HG02571 (cell line): ENCODE measurements at regions not wholly inside any gene's neighbourhood (a gene's known extent, or its start where the extent isn't known, plus 50 kb on each side); places are given as distances from the start of the nearest gene placed in this dataset.

Experiments used
- ATAC-seq: cut with Tn5 transposase; IDR thresholded peaks from one replicate; pipeline ENCODE4 v1.9.1; 2021; ENCODE audit warnings: mild to moderate bottlenecking, moderate library complexity; ENCODE audit not compliant: unreplicated experiment

- ATAC-seq: no peak
Observed at GRCh38 chr1:163864207-163864606, 542.5 kb downstream of the NUF2 start.

DNA sequence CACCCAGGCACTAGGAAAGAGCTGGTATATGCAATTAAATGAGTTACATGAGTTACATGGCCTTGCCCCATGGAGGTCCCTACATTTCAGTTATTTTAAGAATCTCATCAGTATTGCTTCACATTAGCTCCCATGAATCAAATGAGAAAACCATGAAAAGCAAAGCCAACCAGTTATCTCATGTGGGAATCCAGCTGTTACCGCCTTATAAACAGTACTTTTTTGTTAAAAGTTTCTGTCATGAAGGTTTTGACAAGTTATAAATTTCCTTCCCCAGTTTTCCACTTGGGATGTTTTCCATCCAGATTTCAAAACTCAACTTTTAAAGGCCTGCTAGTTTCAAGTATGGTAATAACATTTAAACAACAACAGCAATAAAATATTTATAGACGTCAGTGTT lies 544.8 kb downstream of the NUF2 start:
- ATAC-seq: no peak

DNA sequence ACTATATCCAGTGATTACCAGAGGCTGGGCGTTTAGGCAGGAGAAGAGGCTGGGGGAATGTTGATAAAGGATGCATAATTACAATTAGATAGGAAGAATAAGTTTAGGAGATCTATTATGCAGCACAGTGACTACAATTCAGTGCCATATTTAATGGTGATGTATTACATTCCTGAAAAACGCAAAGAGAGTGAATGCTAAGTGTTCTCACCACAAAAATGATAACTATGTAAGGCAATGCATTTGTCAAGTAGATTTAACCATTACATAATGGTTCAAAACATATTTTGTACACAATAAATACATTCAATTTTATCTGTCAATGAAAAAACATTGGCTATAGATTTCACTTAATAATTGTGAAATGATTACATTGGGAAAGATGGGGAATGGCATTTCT lies 548.9 kb downstream of the NUF2 start:
- ATAC-seq: no peak

GRCh38 chr1:163872067-163872466 lies 550.3 kb downstream of the NUF2 start:
- ATAC-seq: no peak

DNA sequence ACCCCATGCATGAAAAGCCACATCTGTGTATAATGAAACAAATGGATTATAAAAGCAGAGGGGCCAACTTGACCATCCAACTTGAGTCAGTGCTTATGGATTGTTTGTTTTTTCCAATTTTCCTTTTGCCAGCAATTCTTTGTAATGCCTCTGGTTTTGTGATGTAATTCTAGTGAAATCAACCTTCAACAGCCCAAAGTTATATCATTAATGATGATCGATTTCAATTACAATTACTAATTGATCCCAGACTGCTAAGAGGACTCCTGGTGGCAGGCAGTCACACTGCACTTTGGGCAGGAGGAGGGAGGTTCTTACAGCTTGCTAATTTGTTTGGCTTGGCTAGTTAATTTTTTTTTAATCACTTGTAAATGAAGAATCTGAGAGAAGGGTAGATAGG lies 552.3 kb downstream of the NUF2 start:
- no peak for ATAC-seq

GRCh38 chr1:163875200-163875926 lies 553.6 kb downstream of the NUF2 start:
- ATAC-seq: no peak

DNA sequence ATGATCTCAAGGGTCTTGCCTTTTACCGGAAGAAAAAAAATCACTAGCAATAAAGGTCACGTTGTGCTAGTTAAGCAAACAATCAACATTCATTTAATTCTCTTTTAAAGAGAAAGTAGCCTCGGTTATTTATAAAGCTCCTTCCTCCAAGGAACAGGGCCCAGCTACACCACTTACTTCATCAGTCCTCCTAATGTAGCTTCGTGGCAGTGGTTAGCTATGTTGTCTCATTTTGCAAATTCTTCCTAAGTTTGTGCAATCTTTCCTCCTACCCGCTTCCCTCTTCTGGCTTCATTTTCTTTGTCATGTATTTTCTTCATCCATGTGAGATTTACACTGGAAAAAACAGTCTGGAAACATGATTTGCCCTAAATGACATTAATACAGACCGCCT lies 554.2 kb downstream of the NUF2 start:
- no peak for ATAC-seq

- ATAC-seq: no peak
Observed at GRCh38 chr1:163876546-163876945, 554.8 kb downstream of the NUF2 start.

- ATAC-seq: no peak
Observed at GRCh38 chr1:163877016-163877415, 555.3 kb downstream of the NUF2 start.

DNA sequence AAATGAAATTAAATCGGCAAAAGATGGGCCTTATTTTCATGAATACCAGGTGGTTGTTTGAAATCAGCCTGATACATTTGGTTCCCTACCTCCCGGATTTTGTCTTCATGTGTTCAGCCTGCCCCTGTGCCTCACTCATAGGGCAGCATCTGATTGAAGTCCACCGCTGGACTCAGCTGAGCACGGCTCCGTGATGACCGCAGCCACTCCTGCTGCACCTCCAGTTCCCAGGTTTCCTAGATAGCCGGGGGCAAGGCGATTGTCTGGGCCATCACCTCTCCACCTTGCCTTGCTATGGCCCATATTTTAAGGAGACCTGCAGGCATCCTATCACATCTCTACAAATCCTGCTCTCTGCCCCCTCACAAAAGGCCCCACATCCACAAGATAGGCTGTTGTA lies 563.8 kb downstream of the NUF2 start:
- ATAC-seq: no peak

- ATAC-seq: no peak
Observed at GRCh38 chr1:163896001-163896400, 574.2 kb downstream of the NUF2 start.

DNA sequence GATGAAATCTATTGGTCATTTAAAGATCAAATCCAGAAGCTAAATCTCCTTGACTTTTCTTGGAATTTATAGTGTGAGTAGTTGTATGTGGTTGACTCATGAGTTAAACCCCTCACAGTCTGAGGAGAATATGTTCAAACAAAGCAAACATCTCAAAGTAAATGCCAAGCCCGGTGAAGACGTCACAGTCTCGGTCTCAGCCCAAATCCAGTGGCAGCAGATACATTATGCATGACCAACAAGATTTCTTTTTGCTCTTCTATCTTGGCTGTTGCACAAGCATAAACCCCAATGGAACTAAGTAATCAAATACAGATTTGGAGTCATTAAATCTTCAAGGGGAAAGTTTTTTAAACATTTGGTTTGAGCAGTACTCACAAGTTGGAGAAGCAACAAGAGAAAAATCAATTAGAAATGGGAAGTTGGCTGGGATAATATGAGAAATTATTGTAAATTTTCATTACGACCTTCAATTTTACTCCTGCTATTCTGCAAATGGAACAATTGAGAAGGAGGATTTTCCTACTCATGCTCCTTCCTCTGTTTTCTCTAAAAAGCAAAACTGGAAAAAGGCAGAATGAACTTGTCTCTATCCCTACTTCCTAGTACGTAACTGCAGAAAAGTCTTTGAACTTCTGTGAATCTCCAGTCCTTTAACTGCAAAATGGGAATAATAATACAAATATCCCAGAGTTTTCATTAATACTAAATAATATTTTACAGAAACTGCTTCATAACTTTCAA lies 575.8 kb downstream of the NUF2 start:
- no peak for ATAC-seq

DNA sequence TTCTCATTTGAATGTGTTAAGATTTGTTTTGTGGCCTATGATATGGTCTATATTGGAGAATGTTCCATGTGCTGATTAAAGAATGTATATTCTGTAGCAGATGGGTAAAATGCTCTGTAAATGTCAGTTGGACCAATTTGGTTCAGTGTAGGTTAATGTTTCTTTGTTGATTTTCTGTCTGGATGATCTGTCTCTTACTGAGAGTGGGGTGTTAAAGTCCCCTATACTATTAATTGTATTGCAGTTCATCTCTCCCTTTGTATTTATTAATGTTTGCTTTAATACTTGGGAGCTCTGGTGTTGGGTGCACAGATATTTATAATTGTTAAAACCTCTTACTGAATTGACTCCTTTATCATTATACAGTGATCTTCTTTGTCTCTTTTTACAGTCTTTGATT lies 584.5 kb downstream of the NUF2 start:
- no peak for ATAC-seq

DNA sequence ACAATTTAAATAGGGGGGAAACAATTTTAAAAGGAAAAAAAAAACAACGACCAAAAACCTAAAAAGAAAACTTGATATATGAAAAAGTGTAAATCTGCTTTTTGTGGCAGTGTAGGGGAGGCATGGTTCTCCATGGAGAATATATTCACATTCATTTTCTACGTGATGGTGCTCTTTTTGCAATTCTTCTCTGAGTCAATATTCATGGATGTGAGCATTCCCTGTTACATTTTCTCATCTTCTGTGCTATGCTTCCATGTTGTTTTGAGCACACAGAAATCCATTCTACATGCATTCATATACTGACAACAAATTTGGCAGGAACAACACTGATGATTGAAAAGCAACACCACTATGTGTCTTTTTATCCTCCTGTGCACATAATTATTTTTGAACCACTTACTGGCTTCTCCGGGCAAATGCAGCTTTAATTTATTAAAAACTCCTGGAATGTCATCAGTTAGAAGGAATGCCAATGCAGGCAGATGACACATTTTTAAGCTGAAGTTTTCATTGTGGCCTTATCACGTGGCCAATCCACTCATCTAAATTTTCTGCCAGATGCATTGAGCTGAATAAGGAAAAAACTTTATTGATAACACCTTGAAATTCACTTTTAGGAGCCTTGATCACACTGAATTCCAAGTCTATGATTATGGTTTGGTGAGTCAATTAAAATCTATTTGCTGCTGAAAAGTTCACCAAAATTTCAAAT lies 590.6 kb downstream of the NUF2 start:
- ATAC-seq: no peak

GRCh38 chr1:163914785-163915413 lies 593.1 kb downstream of the NUF2 start:
- no peak for ATAC-seq

- ATAC-seq: peak; percentile 71
Observed at GRCh38 chr1:163922743-163923201, 601.0 kb downstream of the NUF2 start.

DNA sequence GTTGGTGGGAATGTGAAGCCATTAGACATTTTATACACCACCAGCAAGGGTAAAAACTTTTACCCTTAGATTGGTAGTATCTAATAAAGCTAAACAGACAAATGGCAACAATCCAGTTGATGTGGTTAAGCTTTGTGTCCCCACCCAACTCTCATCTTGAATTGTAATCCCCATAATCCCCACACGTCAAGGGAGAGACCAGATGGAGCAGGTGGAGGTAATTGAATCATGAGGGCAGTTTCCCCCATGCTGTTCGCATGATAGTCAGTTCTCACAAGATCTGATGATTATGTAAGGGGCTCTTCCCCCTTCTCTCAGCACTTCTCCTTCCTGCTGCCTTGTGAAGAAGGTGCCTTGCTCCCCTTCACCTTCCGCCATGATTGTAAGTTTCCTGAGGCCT lies 602.3 kb downstream of the NUF2 start:
- no peak for ATAC-seq

DNA sequence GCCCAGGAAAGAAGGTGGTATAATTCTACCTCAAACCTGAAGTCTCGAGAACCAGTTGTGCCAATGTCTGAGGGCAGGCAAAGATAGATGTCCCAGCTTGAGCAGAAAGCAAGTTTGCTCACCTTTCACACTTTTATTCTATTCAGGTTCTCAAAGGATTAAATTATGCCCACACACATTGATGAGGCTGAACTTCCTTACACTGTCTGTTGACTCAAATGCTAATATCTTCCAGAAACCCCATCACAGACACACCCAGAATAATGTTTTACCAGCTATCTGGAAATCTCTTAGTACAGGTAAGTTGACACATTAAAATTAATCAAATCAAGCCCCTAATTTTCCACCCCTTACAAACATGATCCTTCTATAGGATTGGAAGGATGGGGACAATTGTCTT lies 605.7 kb downstream of the NUF2 start:
- no peak for ATAC-seq

DNA sequence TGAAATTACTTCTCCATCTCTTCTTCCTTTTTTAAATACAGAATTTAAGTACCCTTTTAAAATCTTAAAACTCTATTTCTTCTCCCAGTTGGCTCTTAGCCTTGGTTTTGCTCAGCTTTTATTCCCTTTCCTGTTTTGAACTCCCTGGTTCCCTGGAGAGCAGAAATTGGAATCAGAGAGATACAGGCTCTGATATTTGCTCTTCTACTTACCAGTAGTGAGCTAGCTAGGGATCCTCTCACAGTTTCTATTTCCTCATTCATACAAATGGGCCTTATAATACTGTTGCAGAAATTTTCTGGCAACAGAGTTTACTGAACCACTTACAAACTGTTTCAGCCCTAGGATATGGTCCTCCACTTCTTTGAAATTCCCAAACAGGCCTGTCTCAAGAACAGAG lies 606.3 kb downstream of the NUF2 start:
- no peak for ATAC-seq

DNA sequence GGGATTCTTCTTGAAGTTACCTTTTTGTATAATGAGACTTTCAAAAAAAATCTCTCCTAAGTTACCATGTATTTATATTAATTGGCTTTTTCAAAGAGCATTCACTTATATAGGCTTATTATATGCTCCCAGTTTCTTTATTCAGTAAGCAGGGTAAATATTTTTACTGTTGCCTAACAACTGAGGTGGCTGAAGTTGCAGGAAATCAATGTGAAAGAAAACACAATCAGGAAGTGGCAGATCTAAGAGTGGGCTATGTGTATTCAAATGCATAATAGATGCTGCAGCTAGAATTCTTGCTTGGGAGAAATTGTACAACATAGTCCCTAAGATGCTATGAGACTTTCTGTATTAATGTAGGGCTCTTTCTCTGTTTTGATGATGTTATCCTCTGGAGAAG lies 606.9 kb downstream of the NUF2 start:
- no peak for ATAC-seq

DNA sequence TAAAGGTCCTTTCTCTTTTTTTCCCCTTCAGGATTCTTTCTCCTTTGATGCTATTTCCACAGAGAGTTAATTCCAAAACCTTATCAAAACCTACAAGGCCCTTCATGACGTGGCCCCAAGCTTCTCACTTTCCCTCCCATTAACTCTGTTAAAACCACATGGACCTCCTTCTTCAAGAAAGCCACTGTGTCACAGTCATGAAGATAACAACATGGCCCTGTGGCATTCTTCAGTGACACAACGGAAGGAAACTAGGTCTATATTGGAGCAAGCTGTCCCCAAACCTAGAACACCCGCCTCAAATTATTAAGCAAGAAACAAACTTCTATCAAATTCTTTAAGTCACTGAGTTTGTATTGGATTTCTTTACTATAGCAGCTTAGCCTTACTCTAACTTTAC lies 611.1 kb downstream of the NUF2 start:
- ATAC-seq: no peak
